ENCODE measurements at regions not wholly inside any gene's neighbourhood (a gene's known extent, or its start where the extent isn't known, plus 50 kb on each side); places are given as distances from the start of the nearest gene placed in this dataset.

GRCh38 chr2:215771241-215771640, 242.1 kb downstream of the MREG start:
- DNase-seq (ENCODE audit: low read depth, low spot score), result no peak

DNA sequence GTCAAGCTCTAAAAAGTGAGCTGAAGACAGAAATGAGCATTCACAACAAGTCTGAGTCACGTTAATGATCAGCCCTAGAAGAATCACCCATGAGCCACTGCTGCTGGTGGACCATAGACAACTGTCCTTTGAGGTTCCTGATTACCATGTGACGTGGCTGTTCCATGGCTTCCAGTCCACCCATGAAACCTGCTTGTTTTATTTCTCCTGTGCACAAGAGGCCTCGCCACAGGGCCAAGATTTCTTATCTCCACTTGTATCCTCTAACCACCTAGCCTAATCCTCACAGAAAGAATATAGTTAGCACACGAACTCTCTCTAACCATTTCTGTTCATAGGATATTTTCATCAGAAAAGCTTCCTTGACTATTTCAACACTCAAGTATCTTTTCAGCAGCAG, 242.7 kb downstream of the MREG start:
- no peak for DNase-seq (ENCODE audit: low read depth, low spot score)

- no peak for DNase-seq (ENCODE audit: low read depth, low spot score)
Measured at GRCh38 chr2:215769246-215769645, 244.1 kb downstream of the MREG start.

- no peak for DNase-seq (ENCODE audit: low read depth, low spot score)
Measured at GRCh38 chr2:215767625-215768024, 245.7 kb downstream of the MREG start.

DNA sequence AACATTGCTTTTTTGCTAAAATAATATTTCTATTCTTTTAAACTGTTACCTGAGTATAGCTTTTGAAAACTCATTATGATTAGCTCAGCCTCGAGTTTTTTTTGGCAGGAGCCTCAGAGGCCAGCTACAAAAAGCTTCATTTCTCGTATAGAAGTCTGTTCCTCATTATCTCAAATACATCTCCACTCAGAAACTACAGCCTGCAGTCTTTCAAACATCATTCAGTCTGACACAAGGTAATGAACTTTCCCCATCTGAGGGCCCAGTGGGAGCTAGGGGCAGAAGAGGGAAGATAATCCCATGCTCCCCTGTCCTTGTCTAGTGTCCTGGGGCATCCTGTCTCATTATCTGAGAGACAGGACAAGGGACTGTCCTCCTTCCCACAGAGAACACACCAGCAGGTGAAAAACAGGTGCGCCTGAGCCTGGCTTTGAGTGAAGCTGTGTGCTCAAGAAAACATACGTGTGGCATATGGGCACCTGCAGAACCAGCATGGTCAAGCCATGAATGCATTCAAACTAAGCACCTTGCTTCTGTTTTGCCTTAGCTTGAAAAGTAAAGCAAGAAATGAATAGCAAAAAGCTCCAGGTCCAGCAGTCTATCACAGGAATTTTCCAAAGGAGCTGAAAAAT, 247.5 kb downstream of the MREG start:
- DNase-seq (ENCODE audit: low read depth, low spot score), result no peak

DNA sequence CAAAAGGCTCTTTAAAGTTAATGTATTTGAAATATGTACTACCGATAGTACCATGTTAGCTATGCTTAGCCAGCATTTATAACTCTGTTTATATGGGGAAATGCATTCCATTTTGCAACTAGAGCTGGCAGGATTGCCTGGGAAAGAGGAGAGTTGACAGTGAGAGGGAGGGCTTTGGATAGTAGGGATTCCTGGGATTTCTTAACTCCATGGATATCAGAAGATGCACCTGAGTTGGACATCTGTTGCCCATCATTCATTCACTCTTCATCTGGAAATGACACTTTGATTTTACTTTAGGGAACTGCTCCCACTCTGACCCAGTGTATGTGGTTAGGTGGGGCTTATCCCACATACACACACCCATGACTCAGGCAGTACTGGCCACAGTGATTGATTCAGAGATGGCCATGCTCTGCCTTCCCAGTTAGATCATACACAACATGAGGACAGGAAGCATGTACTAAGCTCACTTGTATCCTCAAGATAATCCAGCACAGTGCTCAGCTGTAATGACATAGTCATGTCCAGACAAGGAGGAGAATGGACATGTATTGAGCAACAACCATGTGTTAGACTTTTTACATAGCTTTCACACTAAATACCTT, 248.8 kb downstream of the MREG start:
- no peak for DNase-seq (ENCODE audit: low read depth, low spot score)

GRCh38 chr2:215760557-215760956, 252.8 kb downstream of the MREG start:
- no peak for DNase-seq (ENCODE audit: low read depth, low spot score)

DNA sequence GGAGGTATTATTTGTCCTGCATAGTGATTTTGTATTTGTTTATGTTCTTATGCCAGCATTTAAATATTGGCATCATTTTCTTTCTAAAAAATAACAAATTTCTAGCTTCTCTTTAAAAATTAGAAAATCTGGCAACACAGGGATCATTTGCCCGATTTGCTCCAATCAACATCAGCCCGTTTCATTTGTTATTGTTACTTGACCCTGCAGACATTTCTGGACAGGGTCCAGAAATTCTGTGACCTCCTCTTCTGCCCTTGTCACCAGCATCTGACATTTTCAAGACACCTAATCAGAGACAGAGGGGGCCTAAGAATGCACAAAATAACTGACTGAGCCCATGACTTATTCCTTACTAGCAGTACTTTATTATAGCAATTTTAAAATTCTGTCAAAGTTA, 253.3 kb downstream of the MREG start:
- no peak for DNase-seq (ENCODE audit: low read depth, low spot score)

DNA sequence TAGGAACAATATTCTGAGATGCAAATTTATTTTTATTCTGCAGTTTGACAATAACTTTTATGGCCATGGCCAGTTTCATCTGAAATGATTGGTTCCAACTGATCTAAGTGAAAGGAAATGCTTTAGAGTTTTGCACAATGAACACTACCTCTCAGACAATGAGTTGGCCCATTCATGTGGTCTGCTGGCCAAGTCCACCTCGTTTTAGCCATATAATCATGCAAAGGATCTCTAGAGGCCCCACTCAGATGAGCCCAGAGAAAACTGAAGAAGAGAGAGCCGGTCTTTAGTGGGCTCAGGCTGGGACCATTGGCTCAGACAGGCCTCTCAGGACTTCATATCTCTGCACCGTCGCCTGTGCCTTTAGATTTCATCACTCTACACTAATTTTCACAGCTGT, 254.7 kb downstream of the MREG start:
- no peak for DNase-seq (ENCODE audit: low read depth, low spot score)

DNA sequence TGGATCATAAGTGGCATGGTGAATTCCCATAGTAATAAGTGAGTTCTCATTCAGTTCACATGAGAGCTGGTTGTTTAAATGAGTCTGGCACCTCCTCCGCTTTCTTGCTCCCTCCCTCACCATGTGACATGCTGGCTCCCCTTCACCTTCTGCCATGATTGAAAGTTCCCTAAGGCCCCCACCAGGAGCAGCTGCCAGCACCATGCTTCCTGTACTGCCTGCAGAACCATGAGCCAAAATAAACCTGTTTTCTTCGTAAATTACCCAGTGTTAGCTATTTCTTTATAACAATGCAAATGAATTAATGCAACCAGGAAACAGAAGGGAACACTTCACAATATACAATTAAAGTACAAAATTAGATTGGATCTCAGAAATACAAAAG, 257.0 kb downstream of the MREG start:
- no peak for DNase-seq (ENCODE audit: low read depth, low spot score)

DNA sequence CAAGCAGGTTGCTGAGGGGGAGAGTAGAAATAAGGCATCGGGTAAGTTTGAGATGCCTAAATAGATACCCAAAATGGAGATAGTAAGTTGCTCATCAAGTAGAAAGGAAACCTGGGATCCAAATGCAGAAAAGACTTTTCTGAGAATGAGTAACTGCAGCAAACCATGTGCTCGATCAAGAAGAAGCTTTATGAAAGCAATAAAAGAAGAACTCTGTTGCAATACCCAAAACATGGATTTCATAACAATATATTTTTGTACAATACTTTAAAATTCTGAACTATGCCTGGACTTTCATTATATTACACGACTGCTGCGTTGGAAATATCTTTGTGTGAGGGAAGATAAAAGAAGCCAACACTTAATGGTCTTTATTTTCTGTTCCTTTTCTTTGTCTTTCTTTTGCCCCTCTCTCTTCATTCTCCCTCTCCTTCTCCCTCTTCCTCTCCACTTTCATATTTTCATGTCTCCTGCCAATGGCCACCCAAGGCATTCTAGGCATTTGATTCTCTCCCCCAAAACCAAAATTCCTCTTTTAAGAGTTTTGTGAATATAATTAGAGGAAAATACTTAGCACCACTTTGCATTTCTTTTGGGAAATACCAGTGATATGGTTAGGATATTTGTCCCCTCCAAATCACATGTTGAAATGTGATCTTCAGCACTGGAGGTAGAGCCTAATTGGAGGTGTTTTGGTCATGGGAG, 257.6 kb downstream of the MREG start:
- DNase-seq (ENCODE audit: low read depth, low spot score), result no peak

GRCh38 chr2:215754546-215754945, 258.8 kb downstream of the MREG start:
- no peak for DNase-seq (ENCODE audit: low read depth, low spot score)

DNA sequence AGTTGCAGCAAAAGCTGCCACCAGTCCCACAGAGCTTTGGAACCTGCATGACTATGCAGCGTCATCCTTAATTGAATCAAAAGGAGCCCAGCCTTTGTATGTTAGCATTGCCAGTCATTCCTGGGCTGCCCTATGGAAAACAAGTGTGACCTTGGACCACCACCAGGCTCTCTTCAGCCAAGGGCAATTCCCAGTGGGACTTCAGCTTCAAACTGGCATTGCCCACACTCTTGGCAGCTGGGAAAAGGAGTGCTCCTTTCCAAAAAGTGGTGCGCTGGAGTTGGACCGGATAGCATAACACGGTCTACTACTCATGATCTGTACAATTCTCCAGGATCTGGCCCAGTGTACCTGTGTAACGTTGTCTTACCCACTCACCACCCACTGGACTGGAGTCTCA, 259.5 kb downstream of the MREG start:
- DNase-seq (ENCODE audit: low read depth, low spot score), result no peak

DNA sequence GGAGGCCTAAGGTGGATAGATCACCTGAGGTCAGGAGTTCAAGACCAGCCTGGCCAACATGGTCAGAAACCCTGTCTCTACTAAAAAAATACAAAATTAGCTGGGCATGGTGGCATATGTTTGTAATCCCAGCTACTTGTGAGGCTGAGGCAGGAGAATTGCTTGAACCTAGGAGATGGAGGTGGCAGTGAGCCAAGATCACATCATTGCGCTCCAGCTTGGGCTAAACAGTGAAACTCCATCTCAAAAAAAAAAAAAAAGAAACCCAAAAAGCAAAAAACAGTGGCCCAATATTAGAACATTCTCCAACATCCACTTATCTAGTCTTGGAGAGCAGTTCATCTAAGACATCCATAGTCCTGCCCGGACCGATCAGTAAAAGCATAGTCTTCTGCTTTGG, 260.4 kb downstream of the MREG start:
- no peak for DNase-seq (ENCODE audit: low read depth, low spot score)

GRCh38 chr2:215752436-215752835, 260.9 kb downstream of the MREG start:
- no peak for DNase-seq (ENCODE audit: low read depth, low spot score)

DNA sequence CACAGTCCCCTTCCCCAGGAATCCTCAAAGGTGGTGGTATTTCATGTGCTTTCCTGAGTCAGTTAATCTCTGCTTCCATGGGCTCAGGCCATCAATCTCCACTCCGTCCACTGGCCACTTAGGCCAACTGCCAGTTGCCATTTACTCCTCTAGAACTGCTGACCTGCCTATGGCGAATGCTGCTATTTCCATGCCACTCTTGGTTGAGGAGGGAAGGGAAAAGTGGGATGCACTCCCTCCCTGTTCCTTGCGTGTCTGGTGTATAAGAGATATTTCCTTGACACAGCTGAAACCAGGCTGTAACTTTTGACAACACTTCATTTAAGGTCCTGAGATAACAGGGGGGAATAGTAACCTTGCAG, 261.5 kb downstream of the MREG start:
- DNase-seq (ENCODE audit: low read depth, low spot score), result no peak

DNA sequence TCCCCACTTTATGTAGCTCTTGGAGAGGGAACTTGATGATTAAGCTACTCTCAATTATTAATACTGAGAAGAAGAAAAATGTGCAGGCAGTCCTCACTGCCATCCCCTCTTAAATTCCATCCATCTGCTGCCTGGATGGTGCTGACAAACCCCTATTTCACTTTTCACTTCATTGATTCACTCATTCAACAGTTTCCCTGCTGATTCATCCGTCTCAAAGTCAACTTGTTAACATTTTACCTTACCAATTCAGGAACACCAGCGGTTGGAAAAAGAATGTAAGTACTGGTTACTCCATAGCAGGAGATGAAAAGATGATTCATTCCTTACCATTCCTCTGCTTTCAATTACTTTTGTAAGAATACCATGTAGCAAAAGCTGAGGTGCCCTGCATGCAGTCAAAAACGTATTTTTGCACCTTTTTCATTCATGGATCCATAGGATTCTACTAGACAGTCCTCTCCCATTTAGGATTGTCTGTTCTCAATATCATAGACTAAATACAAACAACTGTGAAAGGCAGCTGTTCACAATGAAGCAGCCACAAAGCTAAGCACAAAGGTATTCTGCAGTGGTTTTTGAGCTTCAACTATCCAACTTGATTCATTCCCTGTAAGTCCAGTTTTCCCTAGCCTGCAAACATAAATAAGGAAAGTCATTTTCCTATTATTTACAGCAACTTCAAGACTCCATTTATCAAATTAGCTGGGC, 262.0 kb downstream of the MREG start:
- DNase-seq (ENCODE audit: low read depth, low spot score), result no peak

DNA sequence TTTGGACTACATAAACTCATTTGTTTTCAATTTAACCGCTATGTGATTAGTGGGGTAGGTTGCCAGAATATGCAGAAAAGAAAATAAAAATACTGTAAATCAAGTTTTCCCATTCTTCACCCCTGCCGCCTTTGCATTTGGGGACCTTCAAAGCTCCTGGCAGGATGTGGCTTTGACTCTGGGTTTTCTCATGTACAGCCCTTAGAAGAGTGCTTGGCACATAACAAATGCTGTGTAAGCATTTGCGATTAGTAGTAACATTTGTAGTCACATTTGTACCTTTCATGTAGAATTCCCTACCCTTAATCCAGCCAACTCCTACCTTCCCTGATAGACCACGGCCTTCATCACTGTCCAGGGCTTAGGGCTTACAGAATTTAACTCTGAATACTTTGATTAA, 262.6 kb downstream of the MREG start:
- DNase-seq (ENCODE audit: low read depth, low spot score), result no peak

- no peak for DNase-seq (ENCODE audit: low read depth, low spot score)
Measured at GRCh38 chr2:215749092-215749957, 264.0 kb downstream of the MREG start.

GRCh38 chr2:215748446-215748845, 264.9 kb downstream of the MREG start:
- DNase-seq (ENCODE audit: low read depth, low spot score), result no peak

DNA sequence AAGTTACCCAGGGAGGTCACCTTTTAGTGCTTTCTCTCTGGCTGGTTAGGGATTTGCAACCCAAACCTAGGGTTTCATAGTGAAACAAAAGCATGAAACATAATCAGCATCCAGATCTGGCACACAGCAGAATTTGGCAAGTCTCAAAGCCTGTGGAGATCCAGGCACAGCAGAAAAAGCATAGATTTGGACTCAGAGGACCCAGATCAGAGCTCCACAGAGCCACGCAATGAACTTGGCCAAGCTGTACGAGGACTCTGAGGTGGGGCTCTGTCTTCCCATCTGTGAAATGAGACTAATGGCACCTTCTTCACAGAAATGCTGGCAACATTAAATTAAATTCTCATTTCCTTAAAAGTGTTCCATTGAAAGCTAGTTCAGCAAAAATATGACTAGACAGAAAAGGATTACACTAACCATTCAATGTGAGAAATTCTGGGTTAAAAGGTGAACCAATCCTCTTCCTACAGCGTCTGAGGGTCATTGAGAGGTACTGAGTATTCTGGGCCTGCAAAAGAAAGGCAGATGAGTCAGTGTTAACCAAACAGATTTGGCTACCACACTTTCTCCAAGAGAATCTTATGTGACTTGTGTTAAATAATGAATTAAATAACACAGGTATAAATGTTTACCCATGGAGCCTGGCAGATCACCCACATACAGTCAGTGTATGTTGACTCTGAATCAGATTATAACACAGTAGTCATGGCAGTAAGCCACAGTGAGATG, 266.3 kb downstream of the MREG start:
- no peak for DNase-seq (ENCODE audit: low read depth, low spot score)

Data from activated CD4-positive, CD25-positive, alpha-beta regulatory T cell treated with anti-CD3 and anti-CD28 coated beads, Interleukin-2, amount 50 U/mL, for 16 hours (primary cell).